ENCODE measurements at regions not wholly inside any gene's neighbourhood (a gene's known extent, or its start where the extent isn't known, plus 50 kb on each side); places are given as distances from the start of the nearest gene placed in this dataset.
"Not testable (repeated sequence)": the region's sequence is repeated elsewhere in the genome, so short reads cannot be mapped to it uniquely, and the experiment has no call there.

- DNase-seq (ENCODE audit: low spot score): no peak
Observed at GRCh38 chr20:53668992-53669391, 75.4 kb upstream of the ZNF217 start.

- no peak for DNase-seq (ENCODE audit: low spot score)
Observed at GRCh38 chr20:53666144-53666543, 72.5 kb upstream of the ZNF217 start.

GRCh38 chr20:53664121-53664520 lies 70.5 kb upstream of the ZNF217 start:
- no peak for DNase-seq (ENCODE audit: low spot score)

GRCh38 chr20:53663521-53663920 lies 69.9 kb upstream of the ZNF217 start:
- not testable (repeated sequence) for DNase-seq (ENCODE audit: low spot score)

GRCh38 chr20:53662595-53662994 lies 69.0 kb upstream of the ZNF217 start:
- DNase-seq (ENCODE audit: low spot score): no peak

GRCh38 chr20:53660947-53661381 lies 67.3 kb upstream of the ZNF217 start:
- no peak for DNase-seq (ENCODE audit: low spot score)

- DNase-seq (ENCODE audit: low spot score): no peak
Observed at GRCh38 chr20:53660078-53660909, 66.7 kb upstream of the ZNF217 start.

GRCh38 chr20:53658973-53659372 lies 65.3 kb upstream of the ZNF217 start:
- DNase-seq (ENCODE audit: low spot score): no peak

GRCh38 chr20:53658322-53658721 lies 64.7 kb upstream of the ZNF217 start:
- DNase-seq (ENCODE audit: low spot score): no peak

- DNase-seq (ENCODE audit: low spot score): no peak
Observed at GRCh38 chr20:53657732-53658131, 64.1 kb upstream of the ZNF217 start.

- no peak for DNase-seq (ENCODE audit: low spot score)
Observed at GRCh38 chr20:53657279-53657678, 63.6 kb upstream of the ZNF217 start.

- peak; percentile 14 for DNase-seq (ENCODE audit: low spot score)
Observed at GRCh38 chr20:53656293-53657202, 62.9 kb upstream of the ZNF217 start.

- no peak for DNase-seq (ENCODE audit: low spot score)
Observed at GRCh38 chr20:53655625-53656292, 62.1 kb upstream of the ZNF217 start.

GRCh38 chr20:53654932-53655624 lies 61.4 kb upstream of the ZNF217 start:
- DNase-seq (ENCODE audit: low spot score): no peak

- not testable (repeated sequence) for DNase-seq (ENCODE audit: low spot score)
Observed at GRCh38 chr20:53654521-53654920, 60.9 kb upstream of the ZNF217 start.

GRCh38 chr20:53652859-53653517 lies 59.3 kb upstream of the ZNF217 start:
- no peak for DNase-seq (ENCODE audit: low spot score)

- DNase-seq (ENCODE audit: low spot score): no peak
Observed at GRCh38 chr20:53652090-53652858, 58.6 kb upstream of the ZNF217 start.

GRCh38 chr20:53649493-53649892 lies 55.9 kb upstream of the ZNF217 start:
- DNase-seq (ENCODE audit: low spot score): not testable (repeated sequence)

GRCh38 chr20:53647286-53647821 lies 53.7 kb upstream of the ZNF217 start:
- no peak for DNase-seq (ENCODE audit: low spot score)

- DNase-seq (ENCODE audit: low spot score): no peak
Observed at GRCh38 chr20:53646550-53646949, 52.9 kb upstream of the ZNF217 start.

All from H4 (cell line).